Mammary epithelial cell (primary cell): ENCODE measurements at regions not wholly inside any gene's neighbourhood (a gene's known extent, or its start where the extent isn't known, plus 50 kb on each side); places are given as distances from the start of the nearest gene placed in this dataset.

Experiments used
- CTCF ChIP-seq, 2 donors: IDR thresholded peaks in 1 of 2; conservative IDR thresholded peaks in 1 of 2; 2 replicates each; pipeline ENCODE4 v1.5.1; 2011 to 2012; ENCODE audit warnings: inconsistent platforms in 2 of 2, low read length in 2 of 2, mild to moderate bottlenecking in 2 of 2, control low read depth in 1 of 2, low read depth in 1 of 2; ENCODE audit not compliant: insufficient read depth in 1 of 2; ENCODE audit errors: extremely low read depth in 1 of 2
- EZH2 ChIP-seq: IDR thresholded peaks from 2 replicates; pipeline ENCODE4 v1.6.1; 2012; ENCODE audit warnings: low read length, inconsistent platforms, borderline replicate concordance

GRCh38 chr2:33784488-33784887 lies 185.4 kb upstream of the FAM98A start:
- TF ChIP-seq CTCF (conservative IDR thresholded peaks at IDR 0.05 in 1 of 2, IDR thresholded peaks at IDR 0.05 in 1 of 2; ENCODE audit: extremely low read depth in 1 of 2, insufficient read depth in 1 of 2, low read depth in 1 of 2, low read length in 2 of 2): no peak
- TF ChIP-seq EZH2: no peak
